Activated naive CD8-positive, alpha-beta T cell treated with anti-CD3 and anti-CD28 coated beads, Interleukin-2, amount 50 U/mL, for 16 hours (primary cell): ENCODE measurements at regions not wholly inside any gene's neighbourhood (a gene's known extent, or its start where the extent isn't known, plus 50 kb on each side); places are given as distances from the start of the nearest gene placed in this dataset.

ENCODE experiments used
- DNase-seq: peaks from one replicate; pipeline ENCODE4 v3.0.0-alpha.2; 2020; ENCODE audit warnings: low read depth, low spot score

DNA sequence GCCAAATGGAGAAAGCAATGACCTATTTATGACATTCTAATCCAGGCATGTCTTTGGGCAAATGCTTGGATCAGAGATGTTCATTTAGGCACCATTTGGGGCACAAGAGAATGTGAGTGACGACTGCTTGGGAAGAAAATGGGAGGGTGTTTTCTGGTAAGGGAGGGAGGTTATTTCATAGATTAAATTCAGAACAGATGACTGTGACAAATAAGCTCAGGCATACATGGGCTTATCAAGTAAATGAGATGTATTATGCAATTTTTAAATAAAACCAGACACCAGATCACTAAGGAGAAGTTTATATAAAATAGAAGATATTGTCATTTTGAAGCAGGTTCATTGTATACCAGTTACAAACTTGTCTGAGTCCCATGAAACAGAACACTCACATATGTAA is 71.4 kb upstream of the UGT8 start:
- DNase-seq: no peak

DNA sequence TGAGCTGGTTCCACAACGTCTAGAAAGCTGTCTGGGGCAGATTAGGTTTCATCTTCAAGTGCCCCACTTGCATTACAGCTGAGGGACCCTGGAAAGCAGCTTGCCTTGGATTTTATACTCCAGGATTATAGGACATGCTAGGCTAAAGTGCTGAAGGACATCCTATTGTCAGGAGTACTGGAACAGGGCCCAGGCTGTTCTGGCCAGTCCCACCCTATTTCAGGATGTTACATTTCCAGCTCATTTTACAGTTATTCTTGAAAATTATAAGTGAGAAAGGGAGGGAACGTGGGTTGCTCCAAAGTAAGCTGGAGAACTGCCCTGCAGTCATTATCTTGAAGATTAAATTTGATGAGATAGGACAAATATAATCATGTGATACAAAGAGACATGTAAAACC is 71.0 kb upstream of the UGT8 start:
- DNase-seq: no peak

DNA sequence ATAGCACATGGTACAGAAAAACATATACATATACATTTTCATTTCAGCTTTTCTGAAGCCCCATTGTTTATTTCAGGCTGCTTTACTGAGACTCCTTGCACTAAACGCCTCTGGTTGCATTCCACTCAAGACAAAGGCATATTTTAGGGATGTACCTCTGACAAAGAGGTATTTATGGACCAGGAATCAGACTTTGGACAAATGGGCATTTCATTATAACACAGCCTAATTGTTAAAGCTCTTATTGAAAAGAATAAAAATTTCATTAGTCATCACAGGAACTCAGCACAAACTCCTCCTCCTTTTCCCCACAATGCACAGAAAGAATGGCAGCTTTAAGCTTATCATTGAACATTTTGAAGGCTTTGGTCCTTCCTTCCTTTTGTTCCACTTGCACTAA is 62.9 kb upstream of the UGT8 start:
- DNase-seq: no peak

DNA sequence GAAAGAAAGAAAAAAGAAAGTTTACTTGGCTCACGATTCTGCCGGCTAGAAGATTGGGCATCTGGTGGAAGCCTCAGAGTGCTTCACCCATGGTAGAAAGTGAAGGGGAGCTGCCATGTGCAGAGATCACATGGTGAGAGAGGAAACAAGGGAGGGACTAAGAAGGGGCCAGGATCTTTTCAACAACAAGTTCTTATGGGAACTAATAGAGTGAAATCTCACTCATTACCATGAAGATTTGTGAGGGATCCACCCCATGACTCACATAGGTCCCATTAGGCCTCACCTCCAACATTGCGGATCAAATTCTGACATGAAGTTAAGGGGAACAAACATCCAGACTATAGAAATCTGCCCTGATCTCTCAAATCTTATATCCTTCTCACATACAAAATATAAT is 61.3 kb upstream of the UGT8 start:
- DNase-seq: no peak

DNA sequence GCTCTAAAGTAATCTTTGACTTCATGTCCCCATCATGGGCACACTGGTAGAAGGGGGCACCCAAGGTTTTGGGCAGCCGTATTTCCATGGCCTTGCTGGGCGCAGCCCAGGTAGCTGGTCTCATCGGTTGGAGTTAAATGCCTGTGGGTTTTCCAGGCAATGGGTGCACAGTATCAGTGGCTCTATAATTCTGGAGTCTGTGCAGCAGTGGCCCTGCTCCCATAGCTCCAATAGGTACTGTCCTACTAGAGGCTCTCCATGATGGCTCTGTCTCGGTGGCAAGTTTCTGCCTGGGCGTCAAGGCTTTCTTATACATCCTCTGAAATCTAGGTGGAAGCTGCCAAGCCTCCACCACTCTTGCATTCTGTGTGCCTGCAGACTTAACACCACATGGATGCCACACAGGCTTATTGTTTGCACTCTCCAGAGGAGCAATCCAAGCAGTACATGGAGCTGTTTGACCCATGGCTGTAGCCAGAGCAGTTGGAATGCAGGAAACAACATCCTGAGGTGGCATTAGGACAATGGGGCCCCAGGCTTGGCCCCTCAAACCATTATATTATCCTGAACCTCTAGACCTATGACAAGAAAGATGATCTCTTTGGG is 60.5 kb upstream of the UGT8 start:
- no peak for DNase-seq

DNA sequence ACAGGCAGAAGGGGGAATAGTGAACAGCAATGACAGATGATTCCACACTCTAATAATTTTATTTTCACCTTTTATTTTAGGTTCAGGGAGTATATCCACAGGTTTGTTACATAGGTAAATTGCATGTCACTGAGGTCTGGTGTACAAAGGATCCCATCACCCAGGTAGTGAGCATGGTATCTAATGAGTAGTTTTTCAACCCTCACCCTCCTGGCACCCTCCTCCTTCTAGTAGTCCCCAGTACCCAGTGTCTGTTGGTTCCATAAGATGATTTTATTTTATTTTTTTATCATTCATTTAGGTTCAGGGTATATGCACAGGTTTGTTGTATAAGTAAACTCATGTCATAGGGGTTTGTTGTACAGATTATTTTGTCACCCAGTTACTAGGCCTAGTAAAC is 58.6 kb upstream of the UGT8 start:
- no peak for DNase-seq

DNA sequence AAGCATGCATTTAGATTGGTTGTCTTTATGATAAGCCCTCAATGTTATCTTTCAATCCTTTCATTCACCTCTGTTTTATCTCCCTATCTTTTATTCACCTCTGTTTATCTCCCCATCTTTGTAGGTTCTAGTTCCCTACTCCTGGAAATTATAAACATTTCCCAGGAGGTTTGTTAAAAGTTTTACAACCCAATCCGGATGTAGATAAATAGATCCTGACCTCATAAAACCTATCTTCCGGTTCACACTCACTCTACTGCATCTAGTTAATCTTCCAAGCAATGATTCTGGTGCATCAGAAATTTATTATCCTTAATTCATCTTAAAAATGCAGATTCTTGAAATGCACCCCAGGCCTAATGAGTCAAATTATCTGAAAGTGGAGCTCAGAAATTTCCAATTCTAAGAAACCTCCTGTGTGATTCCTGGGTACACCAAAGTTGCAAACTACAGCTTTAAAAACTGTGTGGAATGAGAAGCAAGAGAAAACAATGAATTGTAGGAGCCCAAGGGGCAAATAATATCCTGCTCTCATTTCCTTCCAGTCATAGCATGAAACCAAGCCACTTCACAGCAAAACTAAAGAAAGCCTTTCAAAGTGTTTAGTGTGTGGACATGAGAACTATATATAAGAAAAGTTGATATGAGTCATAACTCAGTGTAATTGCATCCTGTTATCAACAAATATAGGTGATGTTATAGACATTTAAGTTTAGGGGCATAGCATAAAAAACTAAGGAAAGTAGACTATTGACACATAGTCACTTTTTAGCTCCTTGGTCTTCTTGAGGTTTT is 51.1 kb upstream of the UGT8 start:
- DNase-seq: no peak
